B cell (primary cell): ENCODE measurements at regions not wholly inside any gene's neighbourhood (a gene's known extent, or its start where the extent isn't known, plus 50 kb on each side); places are given as distances from the start of the nearest gene placed in this dataset.

Experiments used
- ATAC-seq: fragments of 200-7000 bp; cut with Tn5 transposase; one replicate; pipeline ENCODE4 v1.10.0; 2021; ENCODE audit warnings: low read depth, mild to moderate bottlenecking, moderate number of reproducible peaks, moderate library complexity
- CTCF ChIA-PET: fragments of 350-600 bp; sonication (Branson Sonifier 250); formaldehyde crosslinking; loops from one replicate; lab custom pipeline; 2021; ENCODE audit warnings: antibody characterized with exemption, inconsistent platforms; lab: Charles Lee
- POLR2A ChIA-PET: fragments of 350-600 bp; sonication (Branson Sonifier 250); formaldehyde crosslinking; loops from one replicate; lab custom pipeline; 2021; ENCODE audit warnings: antibody characterized with exemption; lab: Charles Lee
- DNase-seq: peaks from one replicate; pipeline ENCODE4 v3.0.0; 2013
- H2AFZ ChIP-seq: 2 replicates; pipeline ENCODE4 v1.6.1; 2012; ENCODE audit warnings: mild to moderate bottlenecking, low read depth, low read length; ENCODE audit not compliant: insufficient read depth, poor library complexity, severe bottlenecking
- H3K27ac ChIP-seq, 2 donors: 1 replicate in 1 of 2; 2 replicates in 1 of 2; pipeline ENCODE4 v1.5.1; 2012 to 2013; ENCODE audit warnings: low read length in 2 of 2, mild to moderate bottlenecking in 2 of 2, moderate library complexity in 1 of 2
- H3K27me3 ChIP-seq, 4 experiments: fragments of 200-600 bp in 1 of 4; sonication (generic) in 1 of 4; replicated peaks in 1 of 4; 1 replicate in 2 of 4; 2 replicates in 2 of 4; pipeline versions ENCODE4 v1.6.1 to v1.7.0; 2013 to 2016; ENCODE audit warnings: low read length in 3 of 4, mild to moderate bottlenecking in 2 of 4, mixed read lengths in 1 of 4, moderate library complexity in 1 of 4; ENCODE audit not compliant: insufficient read depth in 4 of 4, control insufficient read depth in 3 of 4; ENCODE audit errors: control extremely low read depth in 1 of 4
- H3K36me3 ChIP-seq, 2 experiments: replicated peaks in 1 of 2; 1 replicate in 1 of 2; 2 replicates in 1 of 2; pipeline versions ENCODE4 v1.6.1 to v1.7.1; 2013; ENCODE audit warnings: low read length in 1 of 2; ENCODE audit not compliant: insufficient read depth in 2 of 2, control insufficient read depth in 1 of 2; ENCODE audit errors: control extremely low read depth in 1 of 2, extremely low read depth in 1 of 2
- H3K4me1 ChIP-seq, 2 donors: fragments of 200-600 bp in 1 of 2; sonication (generic) in 1 of 2; 1 replicate in 1 of 2; 2 replicates in 1 of 2; pipeline versions ENCODE4 v1.5.1 to v1.6.1; 2013 to 2017; ENCODE audit warnings: low read length in 2 of 2; ENCODE audit not compliant: control insufficient read depth in 2 of 2, insufficient read depth in 2 of 2
- H3K4me2 ChIP-seq: replicated peaks from 2 replicates; pipeline ENCODE3; 2012; ENCODE audit warnings: mild to moderate bottlenecking, low read depth, low read length; ENCODE audit not compliant: poor library complexity, severe bottlenecking
- H3K4me3 ChIP-seq, 5 experiments: fragments of 200-600 bp in 1 of 5; sonication (generic) in 1 of 5; 1 replicate in 3 of 5; 2 replicates in 2 of 5; pipeline versions ENCODE4 v1.5.1 to v1.7.0; 2011 to 2016; ENCODE audit warnings: low read length in 4 of 5, mild to moderate bottlenecking in 4 of 5, low read depth in 2 of 5, control low read depth in 1 of 5, moderate library complexity in 1 of 5; ENCODE audit not compliant: insufficient read depth in 1 of 5; ENCODE audit errors: control extremely low read depth in 1 of 5, extremely low read depth in 1 of 5
- H3K79me2 ChIP-seq: fragments of 200-600 bp; sonication (generic); one replicate; pipeline ENCODE4 v1.6.0; 2016; ENCODE audit warnings: low read length; ENCODE audit not compliant: control insufficient read depth, insufficient read depth
- H3K9ac ChIP-seq: fragments of 200-600 bp; sonication (generic); 2 replicates; pipeline ENCODE4 v1.6.1; 2017; ENCODE audit warnings: mild to moderate bottlenecking, low read length, moderate library complexity
- H3K9me3 ChIP-seq, 3 donors: one replicate each; pipeline versions ENCODE4 v1.6.1 to v1.7.1; 2013; ENCODE audit warnings: low read length in 2 of 3; ENCODE audit not compliant: control insufficient read depth in 2 of 3, insufficient read depth in 1 of 3; ENCODE audit errors: control extremely low read depth in 1 of 3
- H4K20me1 ChIP-seq: 2 replicates; pipeline ENCODE4 v1.6.0; 2012; ENCODE audit warnings: mild to moderate bottlenecking, low read length; ENCODE audit not compliant: insufficient read depth, control insufficient read depth, poor library complexity, severe bottlenecking
- H3K27ac Mint-ChIP-seq: one replicate; pipeline ENCODE4 v1.8.0; 2021; ENCODE audit warnings: mixed read lengths
- H3K27me3 Mint-ChIP-seq: one replicate; pipeline ENCODE4 v1.8.0; 2021; ENCODE audit warnings: mixed read lengths
- H3K4me1 Mint-ChIP-seq: one replicate; pipeline ENCODE4 v1.8.0; 2021; ENCODE audit warnings: mixed read lengths
- H3K4me3 Mint-ChIP-seq: one replicate; pipeline ENCODE4 v1.8.0; 2021; ENCODE audit warnings: mixed read lengths
- H3K9me3 Mint-ChIP-seq: one replicate; pipeline ENCODE4 v1.8.0; 2022; ENCODE audit warnings: mixed read lengths; ENCODE audit not compliant: insufficient read depth
- CTCF ChIP-seq: fragments of 200-600 bp; IDR thresholded peaks from one replicate; pipeline ENCODE4 v1.8.0; 2022; ENCODE audit warnings: antibody characterized with exemption, mild to moderate bottlenecking
- EZH2 ChIP-seq: IDR thresholded peaks from 2 replicates; pipeline ENCODE4 v1.6.1; 2012; ENCODE audit warnings: borderline replicate concordance, low read depth, mild to moderate bottlenecking, moderate library complexity, low read length; ENCODE audit not compliant: insufficient read depth, poor library complexity, severe bottlenecking
- WGBS: methylation state at CpG from one replicate; pipeline ENCODE4 v1.1.5; 2013; ENCODE audit warnings: missing lambda C conversion rate; ENCODE audit not compliant: insufficient coverage; 5-methylcytosine and 5-hydroxymethylcytosine counted together
- intact Hi-C: fragments of 100-400 bp; cut with micrococcal nuclease; formaldehyde crosslinking; loops from one replicate; pipeline ENCODE4 v1.10.0; 2022

GRCh38 chr7:114791771-114792170 is 130.1 kb upstream of the MDFIC start:
- ChIA-PET CTCF (no interaction called here), POLR2A (no interaction called here)
- DNase-seq (no peak), ATAC-seq (no peak)
- Histone ChIP-seq H2AFZ (no peak overlapping the region), H3K9ac (no peak overlapping the region), H3K4me2 (no peak overlapping the region), H3K79me2 (no peaks in the 10 kb centered on the region), H4K20me1 (no peaks in the 10 kb centered on the region), H3K4me3 (no peak overlapping the region), H3K27me3 (peaks cover 0 to 5% (median 2%) of the 10 kb centered on the region in 4 experiments), H3K4me1 (no peaks in the 10 kb centered on the region), H3K9me3 (no peaks in the 10 kb centered on the region), H3K27ac (no peak overlapping the region), H3K36me3 (no peaks in the 10 kb centered on the region)
- H3K4me1 Mint-ChIP-seq: no peaks in the 10 kb centered on the region
- intact Hi-C loops: no loop called here
- 100% methylated on average over 3 of the region's 4 CpGs for WGBS
- no peaks in the 10 kb centered on the region for H3K9me3 Mint-ChIP-seq
- no peak overlapping the region for H3K27ac Mint-ChIP-seq
- H3K27me3 Mint-ChIP-seq: peaks cover 13% of the 10 kb centered on the region
- TF ChIP-seq CTCF (no peak), EZH2 (no peak)
- no peak overlapping the region for H3K4me3 Mint-ChIP-seq

GRCh38 chr7:114793155-114793845 is 128.6 kb upstream of the MDFIC start:
- no peaks in the 10 kb centered on the region for H3K79me2 ChIP-seq
- ATAC-seq (no peak), DNase-seq (no peak)
- Mint-ChIP-seq H3K9me3 (no peaks in the 10 kb centered on the region), H3K4me3 (no peak overlapping the region), H3K27ac (no peak overlapping the region), H3K4me1 (no peaks in the 10 kb centered on the region), H3K27me3 (peaks cover 13% of the 10 kb centered on the region)
- H3K27ac ChIP-seq: no peak overlapping the region
- no peaks in the 10 kb centered on the region for H3K4me1 ChIP-seq
- no peak overlapping the region for H2AFZ ChIP-seq
- H3K27me3 ChIP-seq: peaks cover 0 to 5% (median 2%) of the 10 kb centered on the region in 4 experiments
- ChIA-PET CTCF (no interaction called here), POLR2A (no interaction called here)
- 43% methylated on average over 2 of the region's 5 CpGs for WGBS
- H4K20me1 ChIP-seq: no peaks in the 10 kb centered on the region
- no peak for TF ChIP-seq EZH2
- no peak for TF ChIP-seq CTCF
- no peak overlapping the region for H3K4me2 ChIP-seq
- no peak overlapping the region for H3K9ac ChIP-seq
- intact Hi-C loops: no loop called here
- no peaks in the 10 kb centered on the region for H3K36me3 ChIP-seq
- no peak overlapping the region for H3K4me3 ChIP-seq
- H3K9me3 ChIP-seq: no peaks in the 10 kb centered on the region
